Fibroblast of lung (primary cell): ENCODE measurements at regions not wholly inside any gene's neighbourhood (a gene's known extent, or its start where the extent isn't known, plus 50 kb on each side); places are given as distances from the start of the nearest gene placed in this dataset.

Experiments
- DNase-seq, 2 donors: peaks; one replicate each; pipeline versions ENCODE4 v3.0.0 to v3.0.0-alpha.2; 2010; ENCODE audit warnings: low read depth in 2 of 2
- H2AFZ ChIP-seq: 2 replicates; pipeline ENCODE4 v1.5.1; 2012; ENCODE audit warnings: low read length, control low read depth, inconsistent platforms
- H3K27ac ChIP-seq: 2 replicates; pipeline ENCODE4 v1.5.1; 2011; ENCODE audit warnings: low read length, control low read depth; ENCODE audit not compliant: insufficient read depth
- H3K27me3 ChIP-seq: 2 replicates; pipeline ENCODE4 v1.5.1; 2011; ENCODE audit warnings: mild to moderate bottlenecking, low read length; ENCODE audit not compliant: control insufficient read depth, insufficient read depth
- H3K36me3 ChIP-seq: 2 replicates; pipeline ENCODE4 v1.5.1; 2011; ENCODE audit warnings: low read length; ENCODE audit not compliant: control insufficient read depth, insufficient read depth
- H3K4me1 ChIP-seq: 2 replicates; pipeline ENCODE4 v1.5.1; 2011; ENCODE audit warnings: low read length; ENCODE audit not compliant: control insufficient read depth, insufficient read depth; ENCODE audit errors: extremely low read depth
- H3K4me2 ChIP-seq: 2 replicates; pipeline ENCODE4 v1.5.1; 2011; ENCODE audit warnings: low read length, control low read depth; ENCODE audit not compliant: insufficient read depth; ENCODE audit errors: extremely low read depth
- H3K4me3 ChIP-seq, 4 experiments: fragments of 200-600 bp in 1 of 4; sonication (generic) in 1 of 4; replicated peaks in 1 of 4; 2 replicates each; pipeline ENCODE4 v1.5.1; 2011 to 2016; ENCODE audit warnings: low read length in 4 of 4, low read depth in 3 of 4, mild to moderate bottlenecking in 3 of 4, control low read depth in 2 of 4, inconsistent platforms in 1 of 4, mixed read lengths in 1 of 4; ENCODE audit not compliant: insufficient read depth in 1 of 4; ENCODE audit errors: control extremely low read depth in 1 of 4
- H3K79me2 ChIP-seq: 2 replicates; pipeline ENCODE4 v1.5.1; 2012; ENCODE audit warnings: mild to moderate bottlenecking, low read length, inconsistent platforms; ENCODE audit not compliant: control insufficient read depth, insufficient read depth
- H3K9ac ChIP-seq: 2 replicates; pipeline ENCODE4 v1.5.1; 2011; ENCODE audit warnings: mild to moderate bottlenecking, low read length, control low read depth; ENCODE audit not compliant: insufficient read depth
- H3K9me3 ChIP-seq: 2 replicates; pipeline ENCODE4 v1.5.1; 2012; ENCODE audit warnings: low read depth, low read length; ENCODE audit not compliant: control insufficient read depth, insufficient read depth
- H4K20me1 ChIP-seq: 2 replicates; pipeline ENCODE4 v1.5.1; 2011; ENCODE audit warnings: low read length; ENCODE audit not compliant: control insufficient read depth, insufficient read depth; ENCODE audit errors: extremely low read depth
- EZH2 ChIP-seq: IDR thresholded peaks from 2 replicates; pipeline ENCODE4 v1.5.1; 2012; ENCODE audit warnings: low read length, control low read depth, mild to moderate bottlenecking; ENCODE audit errors: missing control alignments
- TF ChIP-seq, protein P1 (sequence below), 2 donors: IDR thresholded peaks in 1 of 2; conservative IDR thresholded peaks in 1 of 2; 1 replicate in 1 of 2; 2 replicates in 1 of 2; pipeline ENCODE4 v1.5.1; 2011 to 2012; ENCODE audit warnings: low read length in 2 of 2, control low read depth in 1 of 2, inconsistent platforms in 1 of 2, low read depth in 1 of 2, mild to moderate bottlenecking in 1 of 2

DNA sequence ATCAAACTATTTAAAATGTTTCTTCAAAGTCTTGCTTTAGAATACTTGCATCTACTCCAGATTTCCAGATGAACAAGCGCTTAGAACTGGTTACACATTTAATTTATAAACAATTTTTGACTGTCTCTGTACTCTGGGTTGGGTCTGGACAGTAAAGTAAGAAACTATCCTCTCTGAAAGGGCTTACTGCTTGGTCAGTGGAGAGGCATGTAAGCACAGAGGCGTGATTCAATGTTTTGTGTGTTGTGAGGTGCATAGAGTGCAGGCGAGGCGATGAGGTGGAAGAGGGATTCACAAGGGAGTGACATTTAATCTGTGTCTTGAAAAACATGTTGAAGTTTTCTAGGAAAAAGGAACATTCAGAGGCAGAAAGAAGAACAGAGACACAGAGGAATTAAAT lies 231.4 kb downstream of the VEGFC start:
- TF ChIP-seq EZH2, result no peak
- TF ChIP-seq, protein P1, sequence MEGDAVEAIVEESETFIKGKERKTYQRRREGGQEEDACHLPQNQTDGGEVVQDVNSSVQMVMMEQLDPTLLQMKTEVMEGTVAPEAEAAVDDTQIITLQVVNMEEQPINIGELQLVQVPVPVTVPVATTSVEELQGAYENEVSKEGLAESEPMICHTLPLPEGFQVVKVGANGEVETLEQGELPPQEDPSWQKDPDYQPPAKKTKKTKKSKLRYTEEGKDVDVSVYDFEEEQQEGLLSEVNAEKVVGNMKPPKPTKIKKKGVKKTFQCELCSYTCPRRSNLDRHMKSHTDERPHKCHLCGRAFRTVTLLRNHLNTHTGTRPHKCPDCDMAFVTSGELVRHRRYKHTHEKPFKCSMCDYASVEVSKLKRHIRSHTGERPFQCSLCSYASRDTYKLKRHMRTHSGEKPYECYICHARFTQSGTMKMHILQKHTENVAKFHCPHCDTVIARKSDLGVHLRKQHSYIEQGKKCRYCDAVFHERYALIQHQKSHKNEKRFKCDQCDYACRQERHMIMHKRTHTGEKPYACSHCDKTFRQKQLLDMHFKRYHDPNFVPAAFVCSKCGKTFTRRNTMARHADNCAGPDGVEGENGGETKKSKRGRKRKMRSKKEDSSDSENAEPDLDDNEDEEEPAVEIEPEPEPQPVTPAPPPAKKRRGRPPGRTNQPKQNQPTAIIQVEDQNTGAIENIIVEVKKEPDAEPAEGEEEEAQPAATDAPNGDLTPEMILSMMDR (conservative IDR thresholded peaks at IDR 0.05 in 1 of 2, IDR thresholded peaks at IDR 0.05 in 1 of 2; ENCODE audit: low read depth in 1 of 2, low read length in 2 of 2), result no peak
- Histone ChIP-seq H3K4me2 (no peak overlapping the region), H3K36me3 (no peaks in the 10 kb centered on the region), H3K27ac (no peak overlapping the region), H3K27me3 (no peaks in the 10 kb centered on the region), H2AFZ (no peak overlapping the region), H3K4me3 (no peak overlapping the region), H3K9ac (no peak overlapping the region), H3K79me2 (no peaks in the 10 kb centered on the region), H3K4me1 (peaks cover 2% of the 10 kb centered on the region), H3K9me3 (no peaks in the 10 kb centered on the region), H4K20me1 (no peaks in the 10 kb centered on the region)
- DNase-seq, result peak in 1 of 2 donors; percentile 49

DNA sequence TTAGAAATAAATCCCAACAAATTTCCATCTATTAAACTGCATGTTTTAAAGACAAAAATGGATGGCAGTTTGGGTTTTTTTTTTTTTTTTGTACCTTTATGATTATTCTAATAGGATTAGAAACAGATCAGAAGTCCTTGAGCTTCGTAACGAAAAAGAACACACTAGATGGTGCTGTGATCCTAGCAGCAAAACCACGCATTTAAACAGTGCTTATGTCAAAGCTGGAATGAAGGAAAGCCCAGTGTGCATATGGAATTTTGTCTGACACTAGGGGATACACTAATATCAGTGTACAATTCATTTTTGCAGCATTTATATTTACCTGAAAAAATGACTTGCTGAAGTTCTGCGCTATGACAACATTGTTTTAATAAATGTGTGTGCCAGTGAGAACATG lies 229.1 kb downstream of the VEGFC start:
- no peaks in the 10 kb centered on the region for H4K20me1 ChIP-seq
- H3K4me1 ChIP-seq, result peaks cover 2% of the 10 kb centered on the region
- no peaks in the 10 kb centered on the region for H3K9me3 ChIP-seq
- TF ChIP-seq EZH2, result no peak
- TF ChIP-seq, protein P1 (conservative IDR thresholded peaks at IDR 0.05 in 1 of 2, IDR thresholded peaks at IDR 0.05 in 1 of 2; ENCODE audit: low read depth in 1 of 2, low read length in 2 of 2), result peak; percentile 35 to 55
- peak in 1 of 2 donors; percentile 91 for DNase-seq
- H2AFZ ChIP-seq, result no peak overlapping the region
- peak overlapping the region; percentile 51 for H3K4me2 ChIP-seq
- H3K79me2 ChIP-seq, result no peaks in the 10 kb centered on the region
- no peak overlapping the region for H3K27ac ChIP-seq
- peak overlapping the region in 1 of 4 experiments; percentile 37 for H3K4me3 ChIP-seq
- no peaks in the 10 kb centered on the region for H3K27me3 ChIP-seq
- H3K9ac ChIP-seq, result no peak overlapping the region
- H3K36me3 ChIP-seq, result no peaks in the 10 kb centered on the region

DNA sequence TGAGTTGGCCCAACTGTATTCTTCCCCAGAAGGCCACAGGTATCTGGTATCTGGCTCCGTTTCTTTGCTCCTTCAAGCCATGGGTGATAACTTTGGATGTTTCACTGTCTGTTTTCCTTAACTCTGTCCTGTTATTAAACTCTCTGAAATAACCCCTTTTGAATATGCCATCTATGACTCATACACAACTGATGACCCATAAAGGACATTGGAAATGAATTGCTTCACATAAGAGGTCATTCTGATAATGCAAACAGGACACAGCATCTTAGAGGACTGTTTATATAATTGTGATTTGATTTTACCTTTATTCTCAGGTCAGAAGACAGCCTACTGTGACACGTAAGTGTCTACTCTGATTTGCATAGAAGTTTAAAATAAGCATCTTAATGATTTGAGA lies 227.7 kb downstream of the VEGFC start:
- Histone ChIP-seq H3K9me3 (no peaks in the 10 kb centered on the region), H3K27me3 (no peaks in the 10 kb centered on the region), H3K4me2 (no peak overlapping the region), H4K20me1 (no peaks in the 10 kb centered on the region), H3K79me2 (no peaks in the 10 kb centered on the region), H3K4me1 (peaks cover 2% of the 10 kb centered on the region), H3K36me3 (no peaks in the 10 kb centered on the region), H3K4me3 (no peak overlapping the region), H3K27ac (no peak overlapping the region), H2AFZ (no peak overlapping the region), H3K9ac (no peak overlapping the region)
- TF ChIP-seq, protein P1 (conservative IDR thresholded peaks at IDR 0.05 in 1 of 2, IDR thresholded peaks at IDR 0.05 in 1 of 2; ENCODE audit: low read depth in 1 of 2, low read length in 2 of 2), result no peak
- TF ChIP-seq EZH2, result no peak
- peak in 1 of 2 donors; percentile 33 for DNase-seq
